SW480 (cell line): ENCODE measurements at regions not wholly inside any gene's neighbourhood (a gene's known extent, or its start where the extent isn't known, plus 50 kb on each side); places are given as distances from the start of the nearest gene placed in this dataset.
"Not testable (repeated sequence)": the region's sequence is repeated elsewhere in the genome, so short reads cannot be mapped to it uniquely, and the experiment has no call there.

Source experiments
- DNase-seq: peaks from one replicate; pipeline ENCODE4 v3.0.0-alpha.2; 2016; ENCODE audit warnings: low spot score

DNA sequence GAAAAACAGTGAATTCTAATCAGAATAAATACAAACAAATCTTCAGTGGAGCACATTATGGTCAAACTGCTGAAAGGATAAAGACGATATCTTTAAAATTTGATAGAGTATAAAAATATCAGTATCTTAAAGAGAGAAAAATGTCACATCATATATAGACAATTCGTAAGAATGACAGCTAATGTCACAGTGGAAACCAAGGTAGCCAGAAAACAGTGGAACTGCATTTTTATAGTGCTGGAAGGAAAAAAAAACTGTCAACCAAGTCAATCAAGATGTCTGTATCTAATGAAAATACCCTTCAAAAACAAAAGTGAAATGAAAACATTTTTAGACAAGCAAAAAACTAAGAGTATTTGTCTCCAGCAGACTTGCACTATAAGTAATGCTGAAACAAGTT is 73.4 kb upstream of the HMGXB4 start:
- DNase-seq = no peak

DNA sequence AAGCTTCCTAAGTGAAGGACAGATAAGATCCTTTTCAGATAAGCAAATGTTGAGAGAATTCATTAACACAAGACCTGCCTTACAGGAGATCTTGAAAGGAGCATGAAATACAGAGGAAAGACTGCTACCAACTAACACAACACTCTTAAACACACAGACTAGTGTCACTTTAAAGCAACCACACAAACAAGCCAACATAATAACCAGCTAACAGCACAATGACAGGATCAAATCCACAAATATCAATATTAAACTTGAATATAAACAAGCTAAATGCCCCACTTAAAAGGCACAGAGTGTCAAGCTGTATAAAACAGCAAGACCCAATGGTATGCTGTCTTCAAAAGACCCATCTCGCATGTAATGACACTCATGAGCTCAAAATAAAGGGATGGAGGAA is 70.8 kb upstream of the HMGXB4 start:
- no peak for DNase-seq

DNA sequence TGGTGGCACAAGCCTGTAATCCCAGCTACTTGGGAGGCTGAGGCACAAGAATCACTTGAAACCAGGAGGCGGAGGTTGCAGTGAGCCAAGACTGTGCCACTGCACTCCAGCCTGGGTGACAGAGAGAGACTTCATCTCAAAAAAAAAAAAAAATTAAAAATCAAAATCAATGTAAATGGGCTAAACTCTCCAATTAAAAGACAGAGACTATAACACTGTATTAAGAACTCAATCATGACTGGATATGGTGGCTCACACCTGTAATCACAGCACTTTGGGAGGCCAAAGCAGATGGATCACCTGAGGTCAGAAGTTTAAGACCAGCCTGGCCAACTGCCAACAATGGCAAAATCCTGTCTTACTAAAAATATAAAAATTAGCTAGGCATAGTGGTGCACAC is 68.4 kb upstream of the HMGXB4 start:
- not testable (repeated sequence) for DNase-seq

DNA sequence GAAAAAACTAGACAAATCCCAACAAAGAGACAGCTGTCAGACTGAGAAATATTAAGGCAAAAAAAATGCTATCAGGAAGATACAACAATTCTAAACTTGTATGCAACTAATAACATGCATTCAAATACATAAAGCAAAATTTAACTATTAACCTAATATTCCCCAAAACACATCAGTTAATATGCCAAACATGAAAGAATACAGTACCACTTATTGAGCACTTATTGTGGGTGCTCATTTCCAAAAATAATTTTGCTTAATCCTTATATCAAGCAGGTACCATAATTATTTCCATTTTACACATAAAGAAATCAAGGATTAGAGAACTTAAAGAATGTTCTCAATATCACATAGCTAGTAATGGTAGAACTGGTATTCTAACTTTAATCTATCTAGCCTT is 67.7 kb upstream of the HMGXB4 start:
- DNase-seq = no peak

DNA sequence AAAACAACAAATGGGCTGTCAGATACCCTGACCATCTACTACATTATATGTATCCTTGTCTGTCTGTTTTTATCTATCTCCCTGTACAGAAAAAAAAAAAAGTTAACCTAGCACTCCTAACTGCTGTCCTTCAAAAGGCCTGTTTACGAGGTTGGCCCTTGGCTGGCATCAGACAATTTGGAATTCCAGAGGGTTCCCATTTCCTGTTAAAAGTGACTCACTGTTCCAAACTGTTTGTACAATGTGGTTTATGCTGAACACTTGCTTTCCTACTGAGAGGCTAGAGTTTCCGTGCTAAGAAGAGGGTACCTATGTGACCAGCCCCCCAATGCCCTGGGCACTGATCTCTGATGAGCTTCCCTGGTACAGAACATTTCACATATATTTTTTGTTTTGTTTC is 65.9 kb upstream of the HMGXB4 start:
- peak; percentile 81 for DNase-seq

DNA sequence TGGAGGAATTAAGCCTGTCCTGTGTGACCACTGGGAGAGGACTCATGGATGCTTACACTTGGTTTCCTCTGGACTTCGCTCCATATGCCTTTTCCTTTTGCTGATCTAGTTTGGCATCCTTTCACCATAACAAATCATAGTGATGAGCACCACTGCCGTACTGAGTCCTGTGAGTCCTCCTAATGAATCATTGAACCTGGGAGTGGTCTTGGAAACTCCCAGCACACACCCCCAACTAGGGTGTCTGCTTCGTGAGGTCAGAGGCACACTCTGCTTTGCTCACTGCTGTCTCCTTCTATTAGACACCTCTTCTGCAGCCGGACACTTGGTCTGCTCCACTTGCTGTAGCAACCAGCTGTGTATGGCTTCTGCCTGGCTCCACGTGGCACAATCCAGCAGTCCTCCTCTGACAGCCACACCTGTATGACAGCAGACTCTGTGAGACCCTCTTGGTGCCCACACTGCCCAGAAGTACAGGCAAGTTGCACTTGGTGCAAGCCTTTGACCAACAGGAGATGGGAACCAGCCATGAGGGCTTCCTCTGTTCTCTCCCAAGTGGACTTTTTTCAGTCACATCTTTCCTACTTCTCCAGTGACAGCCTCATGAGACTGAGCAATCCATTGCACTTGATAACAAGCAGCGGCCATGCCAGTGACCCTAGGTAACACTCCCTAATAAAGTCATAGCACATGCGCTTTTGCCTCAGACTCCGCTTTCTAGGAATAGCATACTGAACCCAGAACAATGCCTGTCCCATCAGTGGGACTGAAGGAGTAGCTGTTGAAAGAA is 65.0 kb upstream of the HMGXB4 start:
- DNase-seq = no peak

DNA sequence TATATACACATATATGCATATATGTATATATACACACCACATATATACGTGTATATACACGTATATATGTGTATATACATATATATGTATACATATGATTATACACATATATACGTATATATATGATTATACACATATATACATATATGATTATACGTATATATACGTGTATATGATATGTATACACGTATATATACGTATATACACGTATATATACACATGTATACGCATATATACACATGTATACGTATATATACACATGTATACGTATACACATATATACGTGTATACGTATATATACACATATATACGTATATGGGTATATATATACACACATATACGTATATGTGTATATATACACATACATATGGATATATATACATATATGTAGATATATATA is 62.1 kb upstream of the HMGXB4 start:
- no peak for DNase-seq

DNA sequence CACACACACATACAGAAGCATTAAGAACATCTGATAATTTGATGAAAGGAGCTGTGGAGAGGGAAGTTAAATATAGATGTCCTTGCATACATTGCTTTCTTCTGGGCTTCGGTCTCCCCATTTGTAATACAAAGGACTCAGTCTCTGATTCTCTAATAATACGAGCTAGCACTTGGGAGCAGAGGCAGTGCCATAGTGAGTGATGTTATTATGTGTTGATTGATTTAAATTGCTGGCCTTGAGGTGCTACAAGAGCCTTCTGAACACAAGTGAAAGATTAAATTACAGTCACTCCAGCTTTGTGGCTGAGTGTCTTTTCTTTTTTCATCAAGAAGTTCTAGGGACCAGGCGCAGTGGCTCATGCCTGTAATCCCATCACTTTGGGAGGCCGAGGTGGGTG is 61.5 kb upstream of the HMGXB4 start:
- no peak for DNase-seq

DNA sequence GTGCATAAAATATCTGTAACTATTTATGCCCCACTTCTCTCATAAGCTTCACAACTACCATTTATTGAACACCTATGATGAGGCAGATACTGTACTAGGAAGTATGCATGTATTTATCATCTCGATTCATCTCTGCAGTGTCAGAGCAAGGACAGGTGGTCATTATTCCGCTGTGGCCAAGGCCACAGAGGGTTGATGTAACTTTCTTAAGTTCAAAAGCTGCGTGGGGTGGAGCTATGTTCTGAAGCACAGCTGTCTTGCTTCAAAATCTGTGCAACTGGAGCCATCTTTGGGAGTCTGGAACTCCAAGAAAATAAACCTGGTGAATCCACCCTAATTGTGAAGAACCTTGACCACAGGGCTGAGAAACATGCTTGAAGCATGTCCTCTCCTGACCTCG is 60.2 kb upstream of the HMGXB4 start:
- DNase-seq = no peak

DNA sequence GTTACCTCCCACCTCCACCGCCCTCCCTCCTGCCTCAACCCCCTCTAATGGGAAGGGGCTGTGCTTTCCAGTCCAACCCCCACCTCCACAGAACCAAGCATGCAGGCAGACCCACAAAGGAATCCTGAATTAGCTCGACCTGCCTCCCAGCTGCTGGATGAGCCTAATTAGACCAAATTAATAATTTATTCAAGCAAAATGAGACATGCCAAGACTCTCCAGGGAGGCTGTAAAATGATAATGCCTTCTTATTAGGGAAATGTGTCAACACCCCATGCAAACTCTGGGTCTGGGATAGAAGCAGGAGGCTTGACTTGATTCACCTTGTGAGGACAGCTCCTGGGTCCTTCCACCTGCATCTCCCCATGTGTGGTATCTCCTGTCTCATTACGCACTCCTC is 59.4 kb upstream of the HMGXB4 start:
- DNase-seq = no peak

DNA sequence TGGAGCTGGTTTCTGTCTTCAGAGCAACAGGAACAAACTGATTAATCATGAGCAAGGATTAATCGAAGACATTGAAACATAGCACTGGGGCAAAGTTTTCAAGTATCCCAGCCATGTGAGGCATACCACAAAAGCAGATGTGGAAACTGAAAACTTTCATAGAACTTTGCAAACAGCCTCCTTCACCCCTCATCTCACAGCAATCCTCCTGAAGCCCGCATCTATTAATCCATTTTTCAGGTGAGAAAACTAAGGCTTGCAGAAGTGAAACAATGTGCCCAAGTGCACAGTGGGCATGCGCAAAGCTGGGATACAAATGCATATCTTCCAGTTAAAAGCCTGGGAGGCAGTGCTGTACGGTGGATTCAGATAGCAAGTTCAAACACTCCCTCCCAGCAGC is 58.6 kb upstream of the HMGXB4 start:
- no peak for DNase-seq

DNA sequence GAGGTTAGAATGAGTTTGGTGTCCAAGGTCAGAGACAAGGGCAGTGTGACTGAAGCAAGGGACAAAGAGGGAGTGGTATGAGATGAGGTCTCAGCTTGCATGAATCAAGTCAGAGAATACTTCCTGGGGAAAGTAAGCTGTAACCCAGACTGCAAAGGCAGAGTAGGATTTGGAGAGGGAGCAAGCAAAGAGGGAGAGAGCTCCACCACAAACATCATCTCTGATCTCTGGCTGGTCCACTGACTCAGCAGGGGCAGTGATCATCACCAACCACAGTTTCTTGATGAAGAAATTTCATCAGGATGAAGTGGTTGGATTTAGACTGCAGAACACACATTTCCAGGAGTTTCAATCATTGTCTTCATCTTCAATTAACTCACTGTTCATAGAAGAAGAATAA is 54.9 kb upstream of the HMGXB4 start:
- no peak for DNase-seq

DNA sequence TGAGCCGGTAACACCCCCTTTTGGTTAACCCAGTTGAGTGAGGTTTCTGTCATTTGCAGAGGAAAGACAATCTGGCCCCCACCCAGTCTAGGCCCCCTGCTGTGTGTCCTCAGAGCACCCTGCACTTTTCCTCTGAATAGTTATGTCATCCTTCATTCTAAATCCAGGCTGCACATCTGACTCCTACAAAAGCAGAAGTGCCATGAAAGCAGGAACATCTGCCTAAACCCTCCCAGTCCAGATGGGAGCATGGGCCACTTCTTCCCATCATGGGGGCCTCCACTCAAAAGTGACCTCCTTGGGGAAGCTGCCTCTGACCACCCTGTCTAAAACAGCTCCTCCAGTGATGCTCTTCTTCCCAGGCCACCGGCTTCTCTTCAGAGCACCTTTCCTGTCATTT is 53.7 kb upstream of the HMGXB4 start:
- no peak for DNase-seq

DNA sequence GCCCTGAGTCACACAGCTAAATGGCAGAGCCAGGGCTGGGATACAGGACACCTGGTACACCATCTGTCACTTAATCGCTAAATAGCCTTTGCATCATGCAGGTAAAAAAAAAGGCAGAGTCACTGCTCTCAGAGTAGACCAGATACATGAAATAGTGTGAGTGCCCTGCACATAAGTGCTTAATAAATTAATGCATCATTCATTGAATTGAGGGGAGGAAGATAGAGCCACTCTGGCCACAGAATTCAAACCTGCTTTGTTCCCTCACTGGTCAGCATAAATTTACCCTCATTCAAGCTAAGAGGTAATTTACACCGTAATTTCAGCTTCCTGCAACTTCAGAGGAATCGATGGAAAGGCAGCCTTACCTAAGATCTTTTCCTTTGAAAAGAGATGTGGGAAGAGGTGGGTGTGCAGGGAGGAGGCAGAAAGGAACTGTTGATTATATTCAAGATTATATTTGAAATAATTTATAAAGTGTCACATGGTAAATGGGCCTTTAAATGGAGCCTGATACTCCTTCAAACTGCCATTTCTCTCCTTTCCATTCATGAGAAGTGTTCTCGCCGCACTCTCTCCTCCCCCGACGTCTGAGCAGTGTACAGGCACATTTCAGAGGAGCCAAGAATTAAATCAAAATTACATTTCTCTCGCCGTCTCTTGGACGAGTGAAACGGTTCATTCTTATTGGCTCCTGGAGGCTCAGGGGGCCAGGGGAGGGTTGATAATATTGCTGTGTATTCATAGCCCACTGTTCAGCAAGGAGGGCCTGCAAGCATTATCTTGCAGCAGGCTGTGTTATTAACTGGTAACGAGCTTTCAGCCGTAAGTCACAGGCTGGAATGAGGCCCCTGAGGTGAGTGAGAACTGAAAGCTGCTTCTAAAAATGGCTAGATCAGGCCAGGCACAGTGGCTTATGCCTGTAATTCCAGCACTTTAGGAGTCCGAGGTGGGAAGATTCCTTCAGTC is 52.2 kb upstream of the HMGXB4 start:
- DNase-seq = no peak

DNA sequence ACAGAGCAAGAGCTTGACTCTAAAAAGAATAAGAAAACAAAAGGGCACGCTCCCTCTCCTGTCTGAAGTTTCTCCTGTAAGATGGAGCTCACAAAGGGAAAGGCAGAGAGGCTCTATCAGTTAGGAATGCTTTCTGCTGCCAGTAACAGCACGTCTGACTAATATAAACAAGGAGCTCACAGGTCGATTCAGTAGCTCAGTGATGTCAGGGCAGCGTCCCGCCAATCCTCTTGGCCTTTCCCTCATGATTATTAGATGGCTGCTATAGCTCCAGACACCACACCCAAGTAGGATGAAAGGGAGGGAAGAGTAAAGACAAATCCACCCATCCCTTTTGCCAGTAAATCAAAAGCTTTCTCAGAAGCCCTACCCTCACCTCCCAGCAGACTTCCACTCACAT is 51.3 kb upstream of the HMGXB4 start:
- DNase-seq = no peak

DNA sequence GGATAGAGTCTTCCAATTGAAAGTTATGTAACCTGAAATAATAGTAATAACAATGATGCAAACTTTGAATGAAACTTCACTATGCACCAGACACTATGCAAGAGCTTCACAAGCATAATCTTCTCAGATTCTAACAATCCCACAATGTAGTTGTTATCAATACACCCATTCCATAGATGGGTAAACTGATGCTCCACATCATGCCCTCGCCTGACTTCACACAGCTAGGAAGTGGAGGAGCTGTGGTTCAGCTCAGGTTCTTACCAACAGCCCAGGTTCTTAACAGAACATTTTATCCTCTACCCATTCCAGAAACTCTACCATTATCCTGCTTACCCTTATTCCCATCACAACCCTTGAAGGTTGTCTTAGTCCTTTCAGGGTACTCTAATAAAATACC is 50.4 kb upstream of the HMGXB4 start:
- no peak for DNase-seq
